ENCODE measurements at regions not wholly inside any gene's neighbourhood (a gene's known extent, or its start where the extent isn't known, plus 50 kb on each side); places are given as distances from the start of the nearest gene placed in this dataset.

GRCh38 chr6:74762841-74763240 lies 443.0 kb downstream of the COL12A1 start:
- DNase-seq, result no peak

GRCh38 chr6:74757813-74758212 lies 448.0 kb downstream of the COL12A1 start:
- DNase-seq, result no peak

GRCh38 chr6:74756923-74757322 lies 448.9 kb downstream of the COL12A1 start:
- no peak for DNase-seq

- no peak for DNase-seq
Measured at GRCh38 chr6:74755778-74756177, 450.1 kb downstream of the COL12A1 start.

GRCh38 chr6:74755196-74755595 lies 450.7 kb downstream of the COL12A1 start:
- no peak for DNase-seq

- DNase-seq, result no peak
Measured at GRCh38 chr6:74753883-74754600, 451.8 kb downstream of the COL12A1 start.

- no peak for DNase-seq
Measured at GRCh38 chr6:74752303-74752702, 453.6 kb downstream of the COL12A1 start.

GRCh38 chr6:74750826-74751225 lies 455.0 kb downstream of the COL12A1 start:
- no peak for DNase-seq

GRCh38 chr6:74749211-74750147 lies 456.4 kb downstream of the COL12A1 start:
- DNase-seq, result no peak

GRCh38 chr6:74745670-74746069 lies 460.2 kb downstream of the COL12A1 start:
- no peak for DNase-seq

GRCh38 chr6:74742793-74743508 lies 462.9 kb downstream of the COL12A1 start:
- DNase-seq, result no peak

- no peak for DNase-seq
Measured at GRCh38 chr6:74741646-74742045, 464.2 kb downstream of the COL12A1 start.

GRCh38 chr6:74735304-74735703 lies 470.5 kb downstream of the COL12A1 start:
- no peak for DNase-seq

GRCh38 chr6:74734901-74735300 lies 471.0 kb downstream of the COL12A1 start:
- DNase-seq, result no peak

GRCh38 chr6:74733830-74734620 lies 471.8 kb downstream of the COL12A1 start:
- DNase-seq, result no peak

GRCh38 chr6:74731931-74732330 lies 473.9 kb downstream of the COL12A1 start:
- DNase-seq, result no peak

GRCh38 chr6:74731204-74731603 lies 474.6 kb downstream of the COL12A1 start:
- peak; percentile 75 to 76 for DNase-seq

GRCh38 chr6:74720923-74721322 lies 484.9 kb downstream of the COL12A1 start:
- no peak for DNase-seq

GRCh38 chr6:74717591-74717990 lies 488.3 kb downstream of the COL12A1 start:
- DNase-seq, result no peak

GRCh38 chr6:74715355-74716085 lies 490.3 kb downstream of the COL12A1 start:
- no peak for DNase-seq

- no peak for DNase-seq
Measured at GRCh38 chr6:74713941-74714340, 491.9 kb downstream of the COL12A1 start.

GRCh38 chr6:74705451-74705850 lies 500.4 kb downstream of the COL12A1 start:
- no peak for DNase-seq

All from SHP77 (cell line).